ENCODE measurements at regions not wholly inside any gene's neighbourhood (a gene's known extent, or its start where the extent isn't known, plus 50 kb on each side); places are given as distances from the start of the nearest gene placed in this dataset.

DNA sequence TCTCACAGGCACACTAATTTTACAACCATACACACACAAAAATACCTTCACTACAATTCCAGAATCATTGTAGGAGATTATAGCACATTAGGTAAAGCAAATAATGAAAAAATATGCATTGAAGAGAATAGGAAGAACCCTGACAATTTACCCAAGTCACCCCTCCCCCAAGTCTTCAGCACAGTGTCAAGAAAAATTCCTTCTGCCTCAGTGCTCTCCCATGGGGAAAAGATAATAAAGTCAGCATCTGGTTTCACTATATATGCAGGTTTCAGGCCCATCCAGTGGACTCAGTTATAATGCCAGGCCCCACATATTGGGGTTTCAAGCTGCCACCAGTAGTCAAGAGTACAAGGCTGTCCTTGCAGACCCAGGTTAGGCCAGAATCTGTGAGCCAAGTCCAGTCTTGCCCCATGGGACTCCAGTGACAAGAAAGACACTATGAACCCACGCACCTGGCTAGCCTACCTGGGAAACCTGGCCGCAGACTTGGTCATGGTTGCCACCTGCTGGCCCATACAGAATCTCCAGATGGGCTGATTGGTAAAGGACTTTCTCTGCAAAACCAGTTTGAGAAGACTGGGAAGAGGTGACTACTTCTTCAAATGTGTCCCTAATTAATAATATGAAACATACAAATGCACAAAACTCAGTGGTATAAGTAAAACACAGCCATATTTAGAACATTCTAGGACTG lies 398.6 kb upstream of the FLRT2 start:
- H3K4me3 Mint-ChIP-seq (ENCODE audit: unreplicated experiment), result no peak overlapping the region
- no peaks in the 10 kb centered on the region for H3K27me3 Mint-ChIP-seq (ENCODE audit: unreplicated experiment)
- DNase-seq (ENCODE audit: extremely low spot score, unreplicated experiment), result no peak
- peaks cover 2% of the 10 kb centered on the region for H3K4me1 Mint-ChIP-seq (ENCODE audit: unreplicated experiment)
- TF ChIP-seq CTCF (IDR thresholded peaks at IDR 0.05), result peak; percentile 16
- H3K36me3 Mint-ChIP-seq (ENCODE audit: unreplicated experiment), result no peaks in the 10 kb centered on the region
- peaks cover 16% of the 10 kb centered on the region for H3K9me3 Mint-ChIP-seq (ENCODE audit: unreplicated experiment)
- H3K27ac Mint-ChIP-seq (ENCODE audit: unreplicated experiment), result no peak overlapping the region

DNA sequence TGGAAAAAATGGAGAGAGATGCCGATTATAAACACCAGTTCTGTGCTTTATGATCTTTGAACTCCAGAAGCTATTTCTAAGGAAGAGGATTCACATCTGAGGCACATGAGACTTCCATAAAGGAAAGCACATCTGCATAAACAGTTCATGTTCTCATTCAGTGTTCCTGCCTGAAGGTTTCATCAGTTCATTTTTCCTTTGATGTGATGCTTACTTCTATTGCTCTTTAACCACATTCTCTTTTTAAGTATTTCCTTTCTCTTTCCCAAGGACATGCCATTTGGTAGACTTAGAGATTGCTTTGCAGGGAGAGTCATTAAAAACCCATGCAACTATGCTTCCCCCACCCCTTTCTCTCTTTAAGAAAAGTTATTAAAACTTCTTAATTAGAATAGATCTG lies 387.0 kb upstream of the FLRT2 start:
- no peak overlapping the region for H3K4me3 Mint-ChIP-seq (ENCODE audit: unreplicated experiment)
- DNase-seq (ENCODE audit: extremely low spot score, unreplicated experiment), result no peak
- H3K36me3 Mint-ChIP-seq (ENCODE audit: unreplicated experiment), result no peaks in the 10 kb centered on the region
- H3K27me3 Mint-ChIP-seq (ENCODE audit: unreplicated experiment), result no peaks in the 10 kb centered on the region
- H3K9me3 Mint-ChIP-seq (ENCODE audit: unreplicated experiment), result peaks cover 7% of the 10 kb centered on the region
- H3K27ac Mint-ChIP-seq (ENCODE audit: unreplicated experiment), result no peak overlapping the region
- H3K4me1 Mint-ChIP-seq (ENCODE audit: unreplicated experiment), result peaks cover 6% of the 10 kb centered on the region
- no peak for TF ChIP-seq CTCF (IDR thresholded peaks at IDR 0.05)

- Mint-ChIP-seq H3K9me3 (ENCODE audit: unreplicated experiment) (peaks cover 7% of the 10 kb centered on the region), H3K4me3 (ENCODE audit: unreplicated experiment) (no peak overlapping the region), H3K27ac (ENCODE audit: unreplicated experiment) (no peak overlapping the region), H3K4me1 (ENCODE audit: unreplicated experiment) (peaks cover 6% of the 10 kb centered on the region), H3K27me3 (ENCODE audit: unreplicated experiment) (no peaks in the 10 kb centered on the region), H3K36me3 (ENCODE audit: unreplicated experiment) (no peaks in the 10 kb centered on the region)
- no peak for TF ChIP-seq CTCF (IDR thresholded peaks at IDR 0.05)
- DNase-seq (ENCODE audit: extremely low spot score, unreplicated experiment), result no peak
Observed at GRCh38 chr14:85146779-85147178, 383.2 kb upstream of the FLRT2 start.

DNA sequence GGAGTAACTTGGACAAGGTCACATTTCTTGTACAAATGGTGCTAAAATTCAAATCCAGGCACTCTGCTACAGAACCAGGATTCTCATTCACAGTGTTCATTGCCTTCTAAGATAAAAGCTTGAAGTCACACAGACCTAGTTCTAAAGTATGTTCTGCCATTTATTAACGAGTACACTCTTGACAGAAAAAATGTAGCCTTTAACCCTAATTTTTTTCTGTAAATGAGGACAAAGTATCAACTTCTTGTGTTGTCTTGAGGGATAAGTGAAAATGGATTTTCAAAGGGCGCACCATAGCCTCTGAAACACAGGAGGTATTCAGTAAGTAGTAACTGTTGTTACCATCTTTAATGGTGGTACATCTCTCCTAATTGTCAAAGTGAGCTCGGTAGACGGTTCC lies 379.8 kb upstream of the FLRT2 start:
- no peak for TF ChIP-seq CTCF (IDR thresholded peaks at IDR 0.05)
- Mint-ChIP-seq H3K4me3 (ENCODE audit: unreplicated experiment) (no peak overlapping the region), H3K4me1 (ENCODE audit: unreplicated experiment) (no peaks in the 10 kb centered on the region), H3K27ac (ENCODE audit: unreplicated experiment) (no peak overlapping the region), H3K27me3 (ENCODE audit: unreplicated experiment) (no peaks in the 10 kb centered on the region), H3K9me3 (ENCODE audit: unreplicated experiment) (peaks cover 7% of the 10 kb centered on the region), H3K36me3 (ENCODE audit: unreplicated experiment) (no peaks in the 10 kb centered on the region)
- no peak for DNase-seq (ENCODE audit: extremely low spot score, unreplicated experiment)

DNA sequence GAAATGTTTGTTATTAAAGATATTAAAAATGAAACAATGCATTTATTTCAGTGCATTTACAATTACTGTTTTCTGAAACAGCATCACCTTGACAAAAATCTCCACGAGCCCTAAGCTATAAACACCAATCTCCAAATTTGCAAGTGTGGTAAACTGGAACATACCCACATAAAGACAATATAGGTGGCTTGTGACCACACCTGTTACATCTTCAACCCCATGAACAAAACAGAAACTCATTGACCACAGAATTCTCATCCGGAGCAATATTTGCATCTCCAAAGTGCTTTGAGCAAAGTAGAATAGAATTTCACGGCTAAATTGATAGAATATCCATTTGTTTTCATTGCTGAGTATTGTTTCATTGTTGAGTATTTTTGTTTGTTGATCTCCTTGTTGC lies 375.2 kb upstream of the FLRT2 start:
- DNase-seq (ENCODE audit: extremely low spot score, unreplicated experiment), result no peak
- Mint-ChIP-seq H3K36me3 (ENCODE audit: unreplicated experiment) (no peaks in the 10 kb centered on the region), H3K4me1 (ENCODE audit: unreplicated experiment) (peaks cover 2% of the 10 kb centered on the region), H3K27me3 (ENCODE audit: unreplicated experiment) (no peaks in the 10 kb centered on the region), H3K9me3 (ENCODE audit: unreplicated experiment) (no peaks in the 10 kb centered on the region), H3K27ac (ENCODE audit: unreplicated experiment) (no peak overlapping the region), H3K4me3 (ENCODE audit: unreplicated experiment) (no peak overlapping the region)
- TF ChIP-seq CTCF (IDR thresholded peaks at IDR 0.05), result no peak

All from osteocyte (in vitro differentiated cells).